ENCODE measurements at regions not wholly inside any gene's neighbourhood (a gene's known extent, or its start where the extent isn't known, plus 50 kb on each side); places are given as distances from the start of the nearest gene placed in this dataset.

GRCh38 chr3:161556941-161557340, 60.3 kb downstream of the OTOL1 start:
- H2AFZ ChIP-seq (ENCODE audit: control insufficient read depth, low read depth, low read length) = no peak overlapping the region
- BruUV-seq (replicated peaks) = no TSS peak
- no peak for DNase-seq (ENCODE audit: low read depth, low spot score)
- H3K27ac ChIP-seq (ENCODE audit: control insufficient read depth, insufficient read depth) = no peak overlapping the region
- no peak for TF ChIP-seq ZNF207 (IDR thresholded peaks at IDR 0.05; ENCODE audit: borderline replicate concordance)
- TF ChIP-seq ZBTB40 (IDR thresholded peaks at IDR 0.05; ENCODE audit: borderline replicate concordance) = no peak
- no peak for TF ChIP-seq RELB (IDR thresholded peaks at IDR 0.05; ENCODE audit: low read depth)
- TF ChIP-seq NR2C1 (IDR thresholded peaks at IDR 0.05) = no peak
- TF ChIP-seq SP1 (IDR thresholded peaks at IDR 0.05; ENCODE audit: low read depth, low read length) = no peak
- no peak for TF ChIP-seq RELA (IDR thresholded peaks at IDR 0.05; ENCODE audit: borderline replicate concordance, partially characterized antibody)
- WGBS (ENCODE audit: insufficient coverage, insufficient replicate concordance, low lambda C conversion rate, missing lambda C conversion rate) = 0% methylated on average over 1 of the region's 1 CpG
- ATAC-seq = no peak
- H3K27me3 ChIP-seq (replicated peaks in 1 of 2; ENCODE audit: control insufficient read depth in 2 of 2, insufficient read depth in 2 of 2, low read length in 1 of 2) = peaks cover 0 to 3% of the 10 kb centered on the region in 2 experiments; a peak in 1 of 4 replicates
- no peak overlapping the region for H3K4me3 ChIP-seq
- H3K4me2 ChIP-seq (ENCODE audit: control insufficient read depth, insufficient read depth) = no peak overlapping the region
- ChIA-PET SMC1A (ENCODE audit: uncharacterized antibody, unreplicated experiment) (interaction anchor here (0.7 kb wide), 1 partner anchor 144 kb away, joined by 3 read pairs; no protein-coding TSS in a partner anchor), CTCF (interaction anchor here (0.6 to 2.0 kb wide), 4 partner anchors 9 to 144 kb away, joined by 3 to 8 read pairs (median 4); no protein-coding TSS in a partner anchor), RAD21 (ENCODE audit: unreplicated experiment) (no interaction called here), POLR2A (no interaction called here)
- no peaks in the 10 kb centered on the region for H3K79me2 ChIP-seq (ENCODE audit: control insufficient read depth, insufficient read depth, low read length)
- intact Hi-C loops (cut with micrococcal nuclease; ENCODE audit: unreplicated experiment) (loop anchor here (5.0 kb wide), 1 partner anchor 105 kb away; no protein-coding TSS in a partner anchor), in situ Hi-C loops (cut with MboI) (loop anchor here (25.0 kb wide), 1 partner anchor 1930 kb away; no protein-coding TSS in a partner anchor)
- no peaks in the 10 kb centered on the region for H3K9me3 ChIP-seq (replicated peaks; ENCODE audit: control insufficient read depth, insufficient read depth, low read length)
- H4K20me1 ChIP-seq (ENCODE audit: control insufficient read depth, insufficient read depth) = no peaks in the 10 kb centered on the region
- no peak overlapping the region for H3K9ac ChIP-seq (ENCODE audit: control insufficient read depth, insufficient read depth, low read length)
- no peaks in the 10 kb centered on the region for H3K4me1 ChIP-seq (ENCODE audit: control insufficient read depth, insufficient read depth, low read length)
- no peaks in the 10 kb centered on the region for H3K36me3 ChIP-seq (ENCODE audit: control insufficient read depth in 2 of 2, insufficient read depth in 2 of 2, low read length in 1 of 2)
- FAIRE-seq = no peak
